GM21529 (cell line): ENCODE measurements at regions not wholly inside any gene's neighbourhood (a gene's known extent, or its start where the extent isn't known, plus 50 kb on each side); places are given as distances from the start of the nearest gene placed in this dataset.

ENCODE experiments used
- ATAC-seq: cut with Tn5 transposase; IDR thresholded peaks from one replicate; pipeline ENCODE4 v1.9.1; 2021; ENCODE audit not compliant: unreplicated experiment

GRCh38 chr20:24147479-24147878 lies 158.9 kb upstream of the GGTLC1 start:
- ATAC-seq = no peak

GRCh38 chr20:24146231-24146634 lies 157.7 kb upstream of the GGTLC1 start:
- ATAC-seq = no peak

GRCh38 chr20:24144371-24144770 lies 155.8 kb upstream of the GGTLC1 start:
- no peak for ATAC-seq

GRCh38 chr20:24141111-24141510 lies 152.5 kb upstream of the GGTLC1 start:
- ATAC-seq = no peak

GRCh38 chr20:24139846-24140245 lies 151.3 kb upstream of the GGTLC1 start:
- ATAC-seq = no peak

- no peak for ATAC-seq
Measured at GRCh38 chr20:24138951-24139350, 150.4 kb upstream of the GGTLC1 start.

- ATAC-seq = no peak
Measured at GRCh38 chr20:24138196-24138857, 149.7 kb upstream of the GGTLC1 start.

GRCh38 chr20:24136659-24137246 lies 148.2 kb upstream of the GGTLC1 start:
- ATAC-seq = no peak

GRCh38 chr20:24135781-24136180 lies 147.2 kb upstream of the GGTLC1 start:
- no peak for ATAC-seq

- ATAC-seq = no peak
Measured at GRCh38 chr20:24134930-24135329, 146.4 kb upstream of the GGTLC1 start.

- no peak for ATAC-seq
Measured at GRCh38 chr20:24134284-24134683, 145.7 kb upstream of the GGTLC1 start.

GRCh38 chr20:24132246-24132645 lies 143.7 kb upstream of the GGTLC1 start:
- no peak for ATAC-seq

- ATAC-seq = no peak
Measured at GRCh38 chr20:24131684-24132083, 143.1 kb upstream of the GGTLC1 start.

- ATAC-seq = no peak
Measured at GRCh38 chr20:24131281-24131680, 142.7 kb upstream of the GGTLC1 start.

- no peak for ATAC-seq
Measured at GRCh38 chr20:24129641-24130040, 141.1 kb upstream of the GGTLC1 start.

GRCh38 chr20:24124951-24125650 lies 136.5 kb upstream of the GGTLC1 start:
- no peak for ATAC-seq

GRCh38 chr20:24124003-24124402 lies 135.4 kb upstream of the GGTLC1 start:
- ATAC-seq = no peak

- no peak for ATAC-seq
Measured at GRCh38 chr20:24118441-24119175, 130.0 kb upstream of the GGTLC1 start.

- ATAC-seq = no peak
Measured at GRCh38 chr20:24118034-24118433, 129.5 kb upstream of the GGTLC1 start.

- ATAC-seq = no peak
Measured at GRCh38 chr20:24117383-24117782, 128.8 kb upstream of the GGTLC1 start.

GRCh38 chr20:24116611-24117010 lies 128.0 kb upstream of the GGTLC1 start:
- no peak for ATAC-seq

- no peak for ATAC-seq
Measured at GRCh38 chr20:24112360-24112759, 123.8 kb upstream of the GGTLC1 start.
